SH-SY5Y (cell line): ENCODE measurements at regions not wholly inside any gene's neighbourhood (a gene's known extent, or its start where the extent isn't known, plus 50 kb on each side); places are given as distances from the start of the nearest gene placed in this dataset.

Experiments
- GATA2 ChIP-seq: IDR thresholded peaks from 2 replicates; pipeline ENCODE4 v1.6.1; 2011; ENCODE audit warnings: mild to moderate bottlenecking, low read depth, low read length
- GATA3 ChIP-seq: IDR thresholded peaks from 2 replicates; pipeline ENCODE4 v1.6.1; 2011; ENCODE audit warnings: low read depth, mild to moderate bottlenecking, low read length, moderate library complexity

DNA sequence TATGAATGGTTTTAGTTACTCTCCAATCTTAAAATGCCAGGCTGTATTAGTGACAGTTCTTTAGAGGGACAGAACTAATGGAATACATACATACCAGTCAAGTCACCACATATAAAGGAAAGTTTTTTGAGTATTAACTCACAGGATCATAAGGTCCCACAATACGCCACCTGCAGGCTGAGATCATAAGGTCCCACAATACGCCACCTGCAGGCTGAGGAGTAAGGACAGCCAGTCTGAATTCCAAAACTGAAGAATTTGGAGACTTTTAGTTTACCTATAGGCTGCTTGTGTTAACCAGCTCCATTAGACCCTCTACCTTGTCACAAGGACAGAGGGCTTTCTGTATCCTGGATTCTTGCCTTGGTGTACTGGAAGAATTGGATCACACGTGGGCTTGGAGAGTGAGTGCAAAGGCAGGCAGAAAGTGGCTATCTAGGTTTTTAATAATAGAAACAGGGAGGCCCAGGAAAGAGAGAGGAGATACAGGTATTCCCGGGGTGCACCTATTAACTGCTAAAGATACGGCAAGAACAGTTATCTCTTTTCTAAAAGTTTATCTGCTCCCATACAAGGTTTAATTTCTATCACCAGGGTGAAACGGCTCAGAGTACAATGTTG, 234.9 kb upstream of the CYRIA start:
- TF ChIP-seq GATA2: no peak
- no peak for TF ChIP-seq GATA3

DNA sequence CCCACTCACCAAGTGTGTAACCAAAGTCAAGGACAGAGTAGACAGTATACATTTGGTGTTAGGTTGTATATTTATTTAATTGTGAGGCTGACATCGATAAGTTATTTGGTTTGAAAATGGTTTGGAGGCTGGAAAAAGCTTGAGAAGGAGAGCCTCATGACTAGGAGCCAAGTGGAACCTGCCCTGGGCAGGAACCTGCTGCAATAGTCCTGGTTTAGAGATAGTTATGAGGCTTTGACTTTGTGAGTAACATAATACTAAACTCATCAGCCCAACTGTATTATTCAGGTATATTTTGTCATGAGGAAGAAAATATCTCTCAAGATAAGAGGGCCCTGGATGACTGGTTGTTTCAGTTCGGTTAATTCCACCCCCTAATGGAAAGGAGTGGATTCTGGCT, 234.3 kb upstream of the CYRIA start:
- TF ChIP-seq GATA2 (no peak), GATA3 (no peak)

DNA sequence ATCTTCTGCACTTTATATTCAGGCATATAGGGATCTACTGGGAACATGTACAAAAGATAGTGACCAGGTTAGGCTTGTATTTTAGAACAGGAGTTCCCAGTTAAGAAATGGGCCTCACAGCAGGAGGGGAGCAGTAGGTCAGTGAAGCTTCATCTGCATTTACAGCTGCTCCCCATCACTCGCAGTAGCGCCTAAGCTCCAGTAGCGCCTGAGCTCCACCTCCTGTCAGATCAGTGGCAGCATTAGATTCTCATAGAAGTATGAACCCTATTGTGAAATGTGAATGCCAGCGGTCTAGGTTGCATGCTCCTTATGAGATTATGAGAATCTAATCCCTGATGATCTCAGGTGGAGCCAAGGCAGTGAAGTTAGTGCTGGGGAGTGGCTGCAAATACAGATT, 224.4 kb upstream of the CYRIA start:
- TF ChIP-seq GATA3 (no peak), GATA2 (no peak)

DNA sequence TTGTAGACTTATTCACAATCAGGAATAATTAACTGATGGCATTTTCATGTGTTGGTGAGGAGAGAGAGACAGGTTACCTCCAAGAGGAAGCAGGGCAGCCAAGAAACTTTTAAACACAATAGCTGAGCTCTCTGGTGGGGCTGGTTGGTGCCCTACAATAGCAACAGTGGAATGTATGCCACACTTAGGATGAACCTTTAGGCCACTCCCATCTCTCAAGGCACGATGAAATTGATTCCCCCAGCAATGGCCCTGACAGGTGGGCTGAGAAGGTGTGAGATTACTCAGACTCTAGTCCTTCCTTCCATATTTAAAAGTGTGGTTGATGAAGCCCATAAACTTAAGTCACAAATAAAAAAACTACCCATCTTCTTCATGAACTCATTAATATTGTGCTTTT, 219.4 kb upstream of the CYRIA start:
- TF ChIP-seq GATA3 (no peak), GATA2 (no peak)

DNA sequence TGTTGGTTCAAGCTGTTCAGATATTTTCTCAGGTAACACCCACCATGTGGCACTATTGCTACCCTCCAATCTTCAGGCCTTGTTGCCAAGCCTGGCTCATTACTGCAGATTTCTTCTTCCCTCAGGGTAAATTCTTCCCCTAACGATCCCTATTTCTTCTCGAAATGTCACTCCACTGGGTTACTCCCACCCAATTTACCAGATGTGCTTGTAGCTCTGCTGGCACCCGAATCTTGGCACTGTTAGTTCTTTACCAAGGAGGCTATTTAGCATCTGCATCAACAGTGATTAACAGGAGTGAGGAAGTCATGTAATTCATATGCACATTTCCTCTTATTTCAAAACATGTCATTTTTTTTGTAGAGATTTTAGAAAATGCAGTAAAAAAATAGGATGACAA, 217.1 kb upstream of the CYRIA start:
- TF ChIP-seq GATA2: no peak
- no peak for TF ChIP-seq GATA3

DNA sequence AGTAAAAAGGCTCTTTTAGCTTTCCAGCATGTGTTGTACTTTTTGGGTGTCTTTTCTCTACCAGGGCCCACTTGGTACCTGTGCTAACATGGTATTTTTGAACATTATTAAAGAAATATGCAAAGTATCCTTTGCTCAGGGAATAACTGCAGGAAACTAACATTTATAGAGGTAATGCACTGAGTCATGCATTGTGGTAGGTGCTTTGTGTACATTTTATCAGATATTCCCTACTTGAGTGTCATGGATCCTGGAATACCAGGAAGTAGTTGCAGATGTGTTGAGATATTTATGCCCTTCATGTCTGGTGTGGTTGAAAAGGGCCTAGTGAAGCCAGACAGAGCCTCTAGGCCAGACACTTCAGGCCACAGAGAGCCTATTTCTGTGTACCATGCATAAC, 215.5 kb upstream of the CYRIA start:
- TF ChIP-seq GATA2: no peak
- no peak for TF ChIP-seq GATA3

DNA sequence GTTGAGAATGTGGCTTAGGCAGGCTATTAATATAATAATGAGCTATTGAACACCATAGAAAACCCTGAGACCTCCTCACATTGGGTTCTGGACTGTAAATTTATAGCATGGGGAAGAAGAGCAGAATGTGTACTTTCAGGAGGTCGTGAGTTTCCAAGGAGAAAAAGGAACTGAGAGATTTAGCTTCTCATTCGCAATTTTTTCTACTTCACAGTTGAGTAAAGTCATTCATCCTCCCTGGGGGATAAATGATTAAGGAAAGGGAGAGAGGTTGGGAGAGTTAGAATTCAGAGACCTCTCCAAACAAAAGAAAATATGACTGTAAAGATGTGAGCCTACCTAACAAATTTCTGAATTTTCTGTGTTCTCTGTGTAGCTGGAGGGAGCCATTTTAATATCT, 205.8 kb upstream of the CYRIA start:
- no peak for TF ChIP-seq GATA3
- TF ChIP-seq GATA2: no peak

DNA sequence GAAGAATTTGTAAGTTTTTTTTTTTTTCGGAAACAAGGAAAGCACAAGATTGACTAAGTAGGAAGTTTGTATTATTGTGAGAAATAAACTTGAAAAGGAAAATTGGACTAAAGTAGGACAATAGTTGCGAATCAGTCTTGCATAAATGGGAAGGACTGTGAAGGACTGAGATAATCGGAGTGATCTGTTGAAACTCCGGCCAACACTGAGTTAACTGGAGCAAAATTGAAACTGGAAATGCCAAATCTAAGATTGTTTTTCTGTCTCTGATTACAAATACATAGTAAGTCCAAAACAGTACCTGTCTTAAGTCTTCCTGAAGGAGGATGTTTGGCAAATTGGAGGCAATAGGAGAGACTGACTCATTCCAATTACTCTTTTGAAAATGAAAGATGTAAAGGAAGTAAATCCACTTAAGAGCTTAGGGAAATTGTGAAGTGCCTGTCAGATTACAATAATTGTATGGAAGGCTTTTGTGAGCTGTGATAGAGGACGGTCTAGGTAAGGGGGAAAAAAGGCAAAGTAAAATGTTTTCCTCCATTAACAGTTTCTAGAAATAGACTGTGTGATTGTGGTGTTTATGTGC, 204.9 kb upstream of the CYRIA start:
- TF ChIP-seq GATA3: no peak
- no peak for TF ChIP-seq GATA2

DNA sequence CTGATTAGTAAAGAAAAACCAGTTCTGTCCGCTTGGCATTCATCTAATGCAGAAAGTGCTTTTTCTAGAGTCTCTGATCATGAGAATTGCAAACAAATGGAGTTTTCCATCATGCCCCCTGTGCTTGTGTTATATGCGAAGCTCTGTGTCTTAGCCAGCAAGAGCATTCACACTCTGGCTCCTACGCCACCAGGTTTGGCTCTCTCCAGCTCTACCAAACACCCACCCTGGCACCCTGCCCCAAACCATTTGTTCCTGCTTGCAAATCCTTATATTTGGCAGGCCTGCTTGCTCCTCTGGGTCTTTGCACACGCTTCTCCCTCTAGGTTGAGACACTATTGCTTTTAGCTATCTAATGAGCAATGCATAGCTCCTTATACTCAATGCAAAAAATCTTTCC, 204.1 kb upstream of the CYRIA start:
- TF ChIP-seq GATA2: no peak
- no peak for TF ChIP-seq GATA3

DNA sequence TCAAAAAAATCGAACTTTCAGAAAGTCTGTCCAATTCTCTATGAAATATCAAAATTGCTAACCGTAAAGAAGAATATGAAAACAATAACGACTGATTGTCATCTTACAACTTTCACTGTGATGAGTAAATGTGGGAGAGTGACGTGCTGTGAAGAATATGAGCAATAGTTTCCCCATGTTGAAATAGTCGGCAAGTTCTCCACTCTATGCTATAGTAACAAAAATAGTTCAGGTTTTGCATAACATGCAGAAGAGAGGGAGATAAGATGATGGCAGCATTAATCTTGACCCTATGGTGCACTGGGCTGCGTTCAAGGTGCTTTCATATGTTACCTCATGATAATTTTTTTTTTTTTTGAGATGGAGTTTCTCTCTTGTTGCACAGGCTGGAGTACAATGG, 196.8 kb upstream of the CYRIA start:
- TF ChIP-seq GATA2 (no peak), GATA3 (no peak)

DNA sequence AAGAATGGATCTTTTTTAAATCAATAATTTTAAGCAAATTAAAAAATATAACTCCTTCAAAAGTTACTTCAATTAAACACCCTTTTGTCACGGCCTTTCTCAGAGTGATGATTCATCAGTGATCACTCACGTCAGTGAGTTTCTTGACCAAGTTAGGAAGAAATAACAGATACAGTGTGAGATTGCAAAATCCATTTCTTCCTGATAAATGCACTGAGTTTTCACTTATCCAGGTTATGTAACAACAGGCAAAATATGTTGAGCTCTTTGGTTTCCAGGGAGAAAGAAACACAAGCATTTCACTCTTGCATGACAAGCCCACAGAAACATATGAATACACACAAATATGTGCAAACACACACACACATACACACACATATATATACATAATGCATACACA, 195.9 kb upstream of the CYRIA start:
- TF ChIP-seq GATA3 (no peak), GATA2 (no peak)

DNA sequence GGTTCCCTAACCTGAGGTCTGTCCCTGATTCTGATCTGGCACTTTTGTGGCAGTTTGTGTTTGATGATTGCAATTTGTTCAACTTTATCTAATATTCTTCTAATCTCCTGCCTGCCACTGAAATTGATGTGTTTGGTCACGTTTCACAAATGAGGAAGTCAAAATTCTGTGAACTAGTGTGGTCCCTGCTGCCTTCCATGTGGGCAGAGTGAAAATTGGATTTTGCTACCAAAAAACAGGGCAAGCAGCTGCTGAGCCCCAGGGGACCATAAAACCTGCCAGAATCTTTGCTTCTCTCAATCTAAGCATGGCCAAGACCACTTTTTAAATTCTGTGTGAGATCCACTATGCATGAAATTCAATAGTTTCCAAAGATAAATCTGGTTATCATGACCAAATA, 195.5 kb upstream of the CYRIA start:
- no peak for TF ChIP-seq GATA3
- no peak for TF ChIP-seq GATA2

DNA sequence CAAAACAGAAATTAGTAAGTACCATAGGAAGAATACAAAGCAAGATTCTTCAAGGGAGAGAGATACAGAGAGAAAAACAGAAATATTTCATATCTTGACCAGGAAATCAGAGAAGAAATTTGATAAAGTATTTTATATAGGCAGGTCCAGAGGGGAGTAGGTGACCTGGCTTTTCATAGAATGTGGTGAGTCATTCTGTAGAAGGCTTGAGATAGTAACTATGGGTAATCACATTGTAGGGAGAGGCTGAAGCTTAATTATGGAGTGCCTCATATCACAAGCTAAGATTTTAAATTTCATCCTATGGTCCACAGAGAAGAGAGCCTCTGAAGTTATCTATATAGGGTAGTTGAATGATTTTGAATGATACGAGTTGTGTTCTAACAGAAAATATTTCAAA, 195.0 kb upstream of the CYRIA start:
- TF ChIP-seq GATA2 (no peak), GATA3 (no peak)

DNA sequence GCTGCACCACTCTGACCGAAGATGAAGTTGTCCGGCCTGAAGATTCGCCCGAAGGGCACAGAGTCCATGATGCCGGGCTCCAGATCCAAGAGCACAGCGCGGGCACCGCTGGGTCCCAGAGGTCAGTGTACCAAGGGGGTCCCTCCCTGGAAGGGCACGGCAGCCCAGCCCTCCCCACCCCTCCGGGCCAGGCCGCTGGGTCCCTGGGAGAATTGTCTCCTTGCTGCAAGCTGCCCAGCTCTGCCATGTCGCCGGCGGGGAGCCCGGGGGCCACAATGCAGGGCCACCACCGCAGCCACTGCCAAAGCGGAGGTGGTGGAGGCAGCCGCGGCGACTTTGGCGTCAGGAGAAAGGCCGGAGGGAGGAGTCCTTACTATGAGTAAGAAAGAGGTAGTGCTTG, 189.5 kb upstream of the CYRIA start:
- TF ChIP-seq GATA2 (no peak), GATA3 (no peak)

DNA sequence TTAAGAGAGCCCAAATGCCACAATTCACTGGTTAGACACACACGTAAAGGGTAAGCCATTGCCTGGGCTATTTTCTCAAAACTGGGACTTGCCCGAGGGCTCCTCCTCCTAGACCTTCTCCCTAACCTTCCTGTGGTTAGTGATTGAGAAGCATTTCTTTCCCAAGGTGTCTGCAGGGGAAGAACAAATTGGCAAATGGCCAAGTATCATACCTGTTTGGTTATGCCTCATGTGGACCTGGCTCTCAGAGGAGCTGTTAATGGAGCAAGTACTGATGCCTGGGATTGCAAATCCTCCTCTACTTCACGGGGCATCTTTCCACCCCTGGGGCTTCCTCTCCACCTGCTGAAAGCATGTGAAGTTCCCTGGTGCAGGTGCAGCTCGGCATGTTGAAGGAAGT, 187.5 kb upstream of the CYRIA start:
- TF ChIP-seq GATA2: no peak
- no peak for TF ChIP-seq GATA3

DNA sequence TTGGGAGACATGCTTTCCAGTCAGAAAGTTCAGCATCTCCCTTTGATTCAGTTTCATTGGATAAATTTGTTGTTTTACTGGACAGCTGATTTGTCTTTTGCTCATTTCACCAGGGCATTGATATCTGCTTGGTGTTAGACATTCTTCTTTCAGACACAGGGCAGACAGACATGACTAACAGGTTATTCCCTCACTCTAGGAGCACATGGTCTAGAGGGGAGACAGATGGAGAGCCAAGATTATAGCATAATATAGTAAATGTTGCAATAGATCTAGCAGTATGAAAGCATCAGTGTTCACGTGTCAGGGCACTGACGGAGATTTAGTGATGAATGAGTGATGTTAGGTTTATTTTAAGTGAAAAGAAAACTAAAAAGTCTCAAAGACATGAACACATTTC, 187.0 kb upstream of the CYRIA start:
- TF ChIP-seq GATA3 (no peak), GATA2 (no peak)

DNA sequence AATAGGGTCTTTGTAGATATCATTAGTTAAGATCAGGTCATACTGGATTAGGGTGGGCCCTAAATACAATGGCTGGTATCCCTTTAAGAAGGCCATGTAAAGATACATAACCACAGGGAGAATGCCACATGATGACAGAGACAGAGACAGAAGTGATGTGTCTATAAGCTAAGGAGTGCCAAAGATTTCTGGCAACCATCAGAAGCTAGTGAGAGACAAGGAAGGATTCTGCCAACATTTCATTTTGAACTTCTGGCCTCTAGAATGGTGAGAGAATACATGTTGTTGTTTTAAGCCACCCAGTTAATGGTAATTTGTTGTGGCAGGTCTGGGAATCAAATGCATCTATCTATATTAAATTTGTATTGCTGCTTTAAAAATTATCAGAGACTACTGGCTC, 185.5 kb upstream of the CYRIA start:
- no peak for TF ChIP-seq GATA2
- TF ChIP-seq GATA3: no peak

DNA sequence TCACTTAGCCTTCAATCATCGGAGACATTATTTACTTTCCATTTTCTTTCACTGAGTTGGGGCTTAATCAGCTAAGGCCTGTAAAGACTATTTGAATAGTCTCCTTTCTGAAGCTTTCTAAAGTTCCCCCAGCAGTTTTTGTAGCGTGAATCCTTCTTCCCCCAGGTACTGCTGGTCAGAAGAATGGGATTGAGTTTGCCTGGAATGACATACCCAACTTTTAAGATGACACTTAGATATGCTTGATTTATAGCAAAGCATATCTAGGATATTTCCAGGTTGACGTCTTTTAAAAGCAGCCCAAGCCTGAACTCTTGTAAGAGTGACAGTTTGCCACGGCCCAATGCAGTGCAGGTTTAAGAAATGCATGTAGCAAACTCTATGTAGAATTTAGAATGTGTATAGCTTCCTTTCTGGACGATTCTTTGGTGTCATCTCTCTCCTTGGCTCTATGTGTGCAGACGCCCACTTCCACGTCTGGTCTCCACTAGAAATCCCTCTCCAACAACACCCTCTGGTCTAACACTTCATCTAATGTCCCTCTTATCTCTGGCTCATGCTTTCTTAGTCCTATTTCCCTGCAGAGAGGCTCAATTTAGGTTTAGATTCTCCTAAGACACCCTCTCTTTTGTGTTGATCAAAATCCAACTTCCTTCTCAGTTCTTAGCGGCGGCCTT, 175.0 kb upstream of the CYRIA start:
- no peak for TF ChIP-seq GATA2
- no peak for TF ChIP-seq GATA3
